ENCODE measurements at regions not wholly inside any gene's neighbourhood (a gene's known extent, or its start where the extent isn't known, plus 50 kb on each side); places are given as distances from the start of the nearest gene placed in this dataset.

DNA sequence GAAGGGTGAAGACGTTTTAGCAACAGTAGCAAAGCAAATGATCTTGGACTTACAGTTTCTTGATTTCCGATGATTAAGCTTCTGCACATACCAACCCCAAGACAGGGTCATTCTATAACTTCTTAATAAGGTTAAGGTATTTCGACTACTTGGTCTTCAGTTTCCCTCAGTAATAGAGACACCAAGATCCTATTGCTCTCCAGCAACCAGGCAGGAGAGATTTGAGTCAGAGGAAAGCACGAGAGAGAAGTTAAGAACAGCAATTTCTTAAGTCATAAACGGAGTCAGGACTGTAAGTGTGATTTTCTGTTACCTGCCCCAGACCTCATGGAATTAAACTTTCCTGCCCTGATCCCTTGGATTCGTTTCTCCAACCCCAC, 215.6 kb downstream of the TTC8 start:
- TF ChIP-seq, protein P1, sequence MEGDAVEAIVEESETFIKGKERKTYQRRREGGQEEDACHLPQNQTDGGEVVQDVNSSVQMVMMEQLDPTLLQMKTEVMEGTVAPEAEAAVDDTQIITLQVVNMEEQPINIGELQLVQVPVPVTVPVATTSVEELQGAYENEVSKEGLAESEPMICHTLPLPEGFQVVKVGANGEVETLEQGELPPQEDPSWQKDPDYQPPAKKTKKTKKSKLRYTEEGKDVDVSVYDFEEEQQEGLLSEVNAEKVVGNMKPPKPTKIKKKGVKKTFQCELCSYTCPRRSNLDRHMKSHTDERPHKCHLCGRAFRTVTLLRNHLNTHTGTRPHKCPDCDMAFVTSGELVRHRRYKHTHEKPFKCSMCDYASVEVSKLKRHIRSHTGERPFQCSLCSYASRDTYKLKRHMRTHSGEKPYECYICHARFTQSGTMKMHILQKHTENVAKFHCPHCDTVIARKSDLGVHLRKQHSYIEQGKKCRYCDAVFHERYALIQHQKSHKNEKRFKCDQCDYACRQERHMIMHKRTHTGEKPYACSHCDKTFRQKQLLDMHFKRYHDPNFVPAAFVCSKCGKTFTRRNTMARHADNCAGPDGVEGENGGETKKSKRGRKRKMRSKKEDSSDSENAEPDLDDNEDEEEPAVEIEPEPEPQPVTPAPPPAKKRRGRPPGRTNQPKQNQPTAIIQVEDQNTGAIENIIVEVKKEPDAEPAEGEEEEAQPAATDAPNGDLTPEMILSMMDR (IDR thresholded peaks at IDR 0.05): no peak
- TF ChIP-seq EZH2 (IDR thresholded peaks at IDR 0.05): no peak

Measured in neural progenitor cell (in vitro differentiated cells).